Neuron (in vitro differentiated cells): ENCODE measurements at regions not wholly inside any gene's neighbourhood (a gene's known extent, or its start where the extent isn't known, plus 50 kb on each side); places are given as distances from the start of the nearest gene placed in this dataset.

Experiments
- H2AFZ ChIP-seq: one replicate; pipeline ENCODE4 v1.6.1; 2013; ENCODE audit warnings: low read depth, mild to moderate bottlenecking, inconsistent platforms, low read length, moderate library complexity
- H3K27me3 ChIP-seq: one replicate; pipeline ENCODE4 v1.6.1; 2013; ENCODE audit warnings: low read length; ENCODE audit not compliant: insufficient read depth
- H3K36me3 ChIP-seq: one replicate; pipeline ENCODE4 v1.6.1; 2013; ENCODE audit warnings: low read length; ENCODE audit not compliant: insufficient read depth
- H3K4me1 ChIP-seq: one replicate; pipeline ENCODE4 v1.6.1; 2013; ENCODE audit warnings: low read length; ENCODE audit not compliant: insufficient read depth
- H3K4me3 ChIP-seq: 2 replicates; pipeline ENCODE4 v1.5.1; 2013; ENCODE audit warnings: mild to moderate bottlenecking, low read length, moderate library complexity
- H3K9me3 ChIP-seq: one replicate; pipeline ENCODE4 v1.6.1; 2013; ENCODE audit warnings: low read length

DNA sequence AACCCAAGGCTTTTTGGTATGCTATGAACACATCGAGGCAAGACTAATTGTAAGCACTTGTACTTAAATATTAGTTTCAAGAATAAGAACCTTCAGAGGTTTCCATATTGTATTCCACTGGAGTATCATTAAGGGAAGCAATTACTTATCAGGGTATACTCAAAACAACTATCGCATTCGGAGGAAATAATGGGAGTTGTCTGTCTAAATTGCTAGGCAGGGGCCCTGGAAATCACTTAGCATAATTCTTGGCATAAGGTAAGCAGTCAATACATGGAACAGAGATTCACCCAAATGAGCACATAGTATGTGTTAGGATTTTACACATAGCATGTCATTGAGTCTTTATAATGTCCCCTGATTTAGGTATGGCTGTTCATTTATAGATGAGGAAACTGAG is 249.4 kb downstream of the DHX15 start:
- Histone ChIP-seq H2AFZ (no peak overlapping the region), H3K27me3 (no peaks in the 10 kb centered on the region), H3K9me3 (no peaks in the 10 kb centered on the region), H3K36me3 (no peaks in the 10 kb centered on the region), H3K4me3 (no peak overlapping the region), H3K4me1 (no peaks in the 10 kb centered on the region)

DNA sequence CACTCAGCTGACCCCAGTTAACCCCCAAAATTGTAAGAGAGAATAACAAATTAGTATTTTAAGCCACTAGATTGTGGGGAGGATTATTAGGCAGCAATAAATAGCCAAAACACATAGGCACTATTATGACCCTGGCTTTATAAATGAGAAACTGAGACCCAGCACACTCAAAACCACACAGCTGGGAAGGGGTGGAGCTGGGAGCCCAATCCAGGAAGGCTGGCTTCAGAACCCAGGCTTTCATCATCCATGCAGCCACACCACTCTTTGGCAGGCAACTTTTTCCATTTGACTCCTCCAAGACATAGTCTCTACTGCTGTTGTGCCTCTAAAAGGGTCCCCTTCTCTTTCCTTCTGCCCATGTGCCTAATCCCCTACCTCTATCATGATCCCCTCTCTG is 253.8 kb downstream of the DHX15 start:
- H2AFZ ChIP-seq = no peak overlapping the region
- H3K4me1 ChIP-seq = peaks cover 11% of the 10 kb centered on the region
- no peak overlapping the region for H3K4me3 ChIP-seq
- no peaks in the 10 kb centered on the region for H3K36me3 ChIP-seq
- no peaks in the 10 kb centered on the region for H3K9me3 ChIP-seq
- H3K27me3 ChIP-seq = no peaks in the 10 kb centered on the region

DNA sequence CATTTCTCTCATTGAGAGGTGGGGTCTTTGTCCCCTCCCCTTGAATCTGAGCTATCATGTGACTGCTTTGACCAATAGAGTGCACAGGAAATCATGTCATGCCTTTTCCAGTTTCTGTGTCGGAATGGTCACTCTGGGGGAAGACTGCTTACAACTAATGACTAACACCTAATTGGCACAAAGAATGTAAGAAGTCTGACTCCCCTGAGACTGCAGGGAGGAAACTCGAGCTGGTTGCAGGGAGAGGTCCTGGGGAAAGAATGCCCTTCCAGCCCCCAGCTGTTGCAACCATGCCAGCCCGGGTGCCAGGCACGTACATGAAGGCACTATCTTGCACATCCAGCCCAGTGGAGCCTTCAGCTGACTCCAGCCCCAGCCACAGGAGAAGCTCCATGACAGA is 254.2 kb downstream of the DHX15 start:
- Histone ChIP-seq H3K36me3 (no peaks in the 10 kb centered on the region), H3K4me3 (no peak overlapping the region), H3K9me3 (no peaks in the 10 kb centered on the region), H2AFZ (no peak overlapping the region), H3K4me1 (peaks cover 11% of the 10 kb centered on the region), H3K27me3 (no peaks in the 10 kb centered on the region)

DNA sequence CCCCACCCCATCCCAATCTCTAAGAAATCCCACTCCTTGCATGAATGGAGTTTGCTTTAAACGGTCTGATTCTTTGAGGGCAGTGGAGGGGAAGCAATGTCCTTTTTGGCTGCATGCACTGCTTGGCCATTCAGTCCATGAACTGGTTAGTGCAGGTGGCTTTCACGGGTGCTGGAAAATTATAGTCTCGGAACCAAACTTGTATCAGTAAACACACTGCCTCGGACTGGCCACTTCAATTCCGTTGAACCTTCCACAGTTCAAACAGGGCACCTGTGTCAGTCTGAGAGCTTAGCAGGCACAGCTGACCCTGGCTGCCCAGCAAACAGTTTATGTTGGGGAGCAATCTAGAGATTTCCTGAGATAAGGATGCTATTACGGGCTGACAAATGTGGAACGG is 255.6 kb downstream of the DHX15 start:
- Histone ChIP-seq H3K36me3 (no peaks in the 10 kb centered on the region), H3K27me3 (no peaks in the 10 kb centered on the region), H3K4me3 (no peak overlapping the region), H3K4me1 (peaks cover 11% of the 10 kb centered on the region), H3K9me3 (no peaks in the 10 kb centered on the region), H2AFZ (peak overlapping the region; percentile 24)

- Histone ChIP-seq H3K27me3 (no peaks in the 10 kb centered on the region), H3K4me1 (peaks cover 11% of the 10 kb centered on the region), H2AFZ (peak overlapping the region; percentile 24), H3K36me3 (no peaks in the 10 kb centered on the region), H3K9me3 (no peaks in the 10 kb centered on the region), H3K4me3 (no peak overlapping the region)
Observed at GRCh38 chr4:24328310-24328709, 256.0 kb downstream of the DHX15 start.

DNA sequence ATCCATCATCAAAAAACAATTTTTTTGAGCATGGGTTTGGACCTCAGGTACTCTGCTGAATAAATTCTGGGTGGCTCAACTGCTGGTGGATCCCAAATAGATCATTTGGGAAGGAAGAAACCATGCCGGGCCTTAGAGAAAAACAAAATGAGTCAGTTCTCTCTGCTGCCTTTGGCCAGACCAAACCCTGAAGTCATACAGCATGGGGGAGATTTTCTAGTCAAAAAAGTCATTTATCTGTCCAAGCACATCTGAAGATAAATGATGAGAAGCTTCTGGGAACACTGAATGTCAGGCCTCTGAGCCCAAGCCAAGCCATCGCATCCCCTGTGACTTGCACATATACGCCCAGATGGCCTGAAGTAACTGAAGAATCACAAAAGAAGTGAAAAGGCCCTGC is 261.4 kb downstream of the DHX15 start:
- no peak overlapping the region for H2AFZ ChIP-seq

GRCh38 chr4:24322511-24322910 is 261.8 kb downstream of the DHX15 start:
- peaks cover 25% of the 10 kb centered on the region for H3K4me1 ChIP-seq
- H3K36me3 ChIP-seq = no peaks in the 10 kb centered on the region
- H3K4me3 ChIP-seq = peak overlapping the region; percentile 20
- H2AFZ ChIP-seq = peak overlapping the region; percentile 24
- H3K27me3 ChIP-seq = no peaks in the 10 kb centered on the region
- H3K9me3 ChIP-seq = no peaks in the 10 kb centered on the region

More for the DNA sequence above, 261.4 kb downstream of the DHX15 start:
- H3K9me3 ChIP-seq = no peaks in the 10 kb centered on the region
- H3K27me3 ChIP-seq = no peaks in the 10 kb centered on the region
- peaks cover 23% of the 10 kb centered on the region for H3K4me1 ChIP-seq
- no peak overlapping the region for H3K4me3 ChIP-seq
- H3K36me3 ChIP-seq = no peaks in the 10 kb centered on the region

- Histone ChIP-seq H3K27me3 (no peaks in the 10 kb centered on the region), H3K4me3 (peak overlapping the region; percentile 20), H2AFZ (peak overlapping the region; percentile 24), H3K36me3 (no peaks in the 10 kb centered on the region), H3K4me1 (peaks cover 25% of the 10 kb centered on the region), H3K9me3 (no peaks in the 10 kb centered on the region)
Observed at GRCh38 chr4:24321616-24322015, 262.7 kb downstream of the DHX15 start.

DNA sequence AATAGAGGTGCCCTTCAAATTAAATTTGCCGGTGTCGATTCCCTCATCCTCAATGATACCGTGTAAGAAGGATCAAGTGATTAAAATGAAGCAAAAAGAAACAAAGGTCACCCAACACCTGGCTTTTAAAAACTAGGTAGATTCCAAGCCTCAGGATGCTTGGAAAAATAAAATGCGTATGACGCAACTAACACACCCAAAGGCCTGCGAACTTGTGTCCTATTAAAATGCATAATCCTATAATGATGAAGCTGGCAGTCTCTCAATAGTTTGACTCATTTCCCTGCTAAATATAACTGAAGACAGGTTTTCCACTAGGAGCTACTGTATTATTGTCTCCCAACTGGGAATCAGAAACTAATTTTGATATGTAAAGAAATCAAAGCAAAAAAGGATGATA is 263.2 kb downstream of the DHX15 start:
- Histone ChIP-seq H3K4me3 (peak overlapping the region; percentile 20), H3K36me3 (no peaks in the 10 kb centered on the region), H3K9me3 (no peaks in the 10 kb centered on the region), H2AFZ (peak overlapping the region; percentile 24), H3K27me3 (no peaks in the 10 kb centered on the region), H3K4me1 (peaks cover 25% of the 10 kb centered on the region)

- Histone ChIP-seq H3K9me3 (no peaks in the 10 kb centered on the region), H3K27me3 (no peaks in the 10 kb centered on the region), H3K4me3 (no peak overlapping the region), H2AFZ (no peak overlapping the region), H3K4me1 (peaks cover 27% of the 10 kb centered on the region), H3K36me3 (no peaks in the 10 kb centered on the region)
Observed at GRCh38 chr4:24319387-24319786, 265.0 kb downstream of the DHX15 start.

- Histone ChIP-seq H2AFZ (no peak overlapping the region), H3K4me1 (peaks cover 4% of the 10 kb centered on the region), H3K27me3 (no peaks in the 10 kb centered on the region), H3K9me3 (no peaks in the 10 kb centered on the region), H3K4me3 (no peak overlapping the region), H3K36me3 (no peaks in the 10 kb centered on the region)
Observed at GRCh38 chr4:24315056-24315455, 269.3 kb downstream of the DHX15 start.

- Histone ChIP-seq H2AFZ (no peak overlapping the region), H3K4me1 (peaks cover 2% of the 10 kb centered on the region), H3K4me3 (no peak overlapping the region), H3K9me3 (no peaks in the 10 kb centered on the region), H3K36me3 (no peaks in the 10 kb centered on the region), H3K27me3 (no peaks in the 10 kb centered on the region)
Observed at GRCh38 chr4:24312261-24312913, 272.0 kb downstream of the DHX15 start.

- Histone ChIP-seq H3K27me3 (no peaks in the 10 kb centered on the region), H3K9me3 (no peaks in the 10 kb centered on the region), H3K4me1 (no peaks in the 10 kb centered on the region), H2AFZ (no peak overlapping the region), H3K36me3 (no peaks in the 10 kb centered on the region), H3K4me3 (no peak overlapping the region)
Observed at GRCh38 chr4:24303926-24304325, 280.4 kb downstream of the DHX15 start.

DNA sequence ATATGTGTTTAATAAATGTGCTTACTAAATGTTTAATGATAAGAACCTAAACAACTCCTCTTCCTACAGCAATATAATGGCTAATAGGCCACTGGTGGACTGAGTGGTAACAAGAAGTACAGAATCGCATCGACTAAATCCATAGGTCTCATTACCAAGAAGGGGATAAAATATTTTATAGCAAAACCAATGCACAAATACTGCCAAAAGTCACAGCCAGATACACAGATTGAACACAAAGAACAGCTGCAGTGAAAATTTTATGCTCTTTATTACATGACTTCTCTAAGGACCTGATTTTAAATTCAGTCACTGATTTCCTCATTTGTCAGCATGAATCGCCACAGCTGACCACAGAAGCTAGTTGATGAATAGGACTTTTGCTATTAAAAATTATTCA is 285.4 kb downstream of the DHX15 start:
- H3K36me3 ChIP-seq = no peaks in the 10 kb centered on the region
- no peak overlapping the region for H3K4me3 ChIP-seq
- H3K4me1 ChIP-seq = no peaks in the 10 kb centered on the region
- no peaks in the 10 kb centered on the region for H3K27me3 ChIP-seq
- H2AFZ ChIP-seq = no peak overlapping the region
- H3K9me3 ChIP-seq = no peaks in the 10 kb centered on the region
